Medulla oblongata (tissue), 1 donor: ENCODE measurements at regions not wholly inside any gene's neighbourhood (a gene's known extent, or its start where the extent isn't known, plus 50 kb on each side); places are given as distances from the start of the nearest gene placed in this dataset.
"Not testable (repeated sequence)": the region's sequence is repeated elsewhere in the genome, so short reads cannot be mapped to it uniquely, and the experiment has no call there.

Experiments used
- DNase-seq: peaks from one replicate; pipeline ENCODE4 v3.0.0-alpha.2; 2015; ENCODE audit errors: extremely low spot score

GRCh38 chr4:169342906-169343564 is 72.3 kb upstream of the SH3RF1 start:
- no peak for DNase-seq

GRCh38 chr4:169342159-169342860 is 71.6 kb upstream of the SH3RF1 start:
- DNase-seq, result no peak

GRCh38 chr4:169341490-169341889 is 70.7 kb upstream of the SH3RF1 start:
- DNase-seq, result no peak

- peak; percentile 86 for DNase-seq
These were observed 70.1 kb upstream of the SH3RF1 start for GRCh38 chr4:169340834-169341233.

- no peak for DNase-seq
These were observed 67.5 kb upstream of the SH3RF1 start for GRCh38 chr4:169338241-169338640.

- no peak for DNase-seq
These were observed 66.8 kb upstream of the SH3RF1 start for GRCh38 chr4:169337510-169337909.

GRCh38 chr4:169335331-169335730 is 64.6 kb upstream of the SH3RF1 start:
- DNase-seq, result no peak

- no peak for DNase-seq
These were observed 63.6 kb upstream of the SH3RF1 start for GRCh38 chr4:169334335-169334734.

- no peak for DNase-seq
These were observed 62.5 kb upstream of the SH3RF1 start for GRCh38 chr4:169333265-169333664.

- DNase-seq, result no peak
These were observed 61.8 kb upstream of the SH3RF1 start for GRCh38 chr4:169332583-169332982.

- DNase-seq, result no peak
These were observed 60.1 kb upstream of the SH3RF1 start for GRCh38 chr4:169330811-169331210.

- DNase-seq, result no peak
These were observed 59.3 kb upstream of the SH3RF1 start for GRCh38 chr4:169330095-169330494.

- no peak for DNase-seq
These were observed 57.2 kb upstream of the SH3RF1 start for GRCh38 chr4:169327951-169328350.

GRCh38 chr4:169323925-169324324 is 53.2 kb upstream of the SH3RF1 start:
- DNase-seq, result not testable (repeated sequence)

GRCh38 chr4:169322833-169323232 is 52.1 kb upstream of the SH3RF1 start:
- DNase-seq, result not testable (repeated sequence)
